CD4-positive, alpha-beta T cell treated with Interleukin-4 for 4 hours (primary cell): ENCODE measurements at regions not wholly inside any gene's neighbourhood (a gene's known extent, or its start where the extent isn't known, plus 50 kb on each side); places are given as distances from the start of the nearest gene placed in this dataset.
"Not testable (repeated sequence)": the region's sequence is repeated elsewhere in the genome, so short reads cannot be mapped to it uniquely, and the experiment has no call there.

Experiments
- DNase-seq: peaks from one replicate; pipeline ENCODE4 v3.0.0-alpha.2; 2020

DNA sequence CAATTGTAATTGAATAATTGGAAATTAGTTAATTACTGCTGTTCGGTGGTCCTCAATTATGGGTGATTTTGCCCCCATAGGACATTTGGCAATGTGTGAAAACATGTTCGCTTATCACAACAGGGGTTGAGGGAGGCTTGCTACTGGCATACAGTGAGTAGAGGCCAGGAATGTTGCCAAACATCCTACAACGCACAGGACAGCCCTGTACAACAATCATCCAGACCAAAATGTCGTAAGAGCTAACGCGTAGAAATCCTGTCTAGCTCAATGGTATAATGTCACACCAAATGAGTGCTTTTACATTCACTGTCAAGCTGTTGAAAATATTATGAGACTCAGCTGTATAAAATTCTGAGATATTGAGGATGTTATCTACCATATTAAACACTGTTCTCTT, 464.4 kb upstream of the TUSC1 start:
- no peak for DNase-seq

DNA sequence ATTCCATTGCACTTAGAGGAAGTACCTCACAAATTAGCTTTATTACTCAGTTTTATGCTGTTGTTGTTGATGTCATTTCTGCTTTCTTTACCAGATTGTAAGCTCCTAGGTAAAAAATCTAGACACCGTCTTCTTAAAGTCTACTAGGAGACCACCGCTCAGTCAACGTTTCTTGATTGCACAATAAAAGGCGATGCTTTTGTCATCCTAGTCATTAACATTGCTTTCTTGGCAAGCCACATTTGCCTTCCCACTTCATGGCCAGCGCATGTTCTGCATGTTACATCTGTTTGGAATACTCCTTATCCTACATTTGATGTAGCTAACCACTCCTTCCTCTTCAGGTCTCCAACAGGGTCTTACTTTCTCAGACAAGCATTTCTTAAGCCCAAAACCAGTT, 464.0 kb upstream of the TUSC1 start:
- DNase-seq: no peak

GRCh38 chr9:26133537-26133936, 455.3 kb upstream of the TUSC1 start:
- DNase-seq: no peak

GRCh38 chr9:26132746-26133312, 454.6 kb upstream of the TUSC1 start:
- no peak for DNase-seq

DNA sequence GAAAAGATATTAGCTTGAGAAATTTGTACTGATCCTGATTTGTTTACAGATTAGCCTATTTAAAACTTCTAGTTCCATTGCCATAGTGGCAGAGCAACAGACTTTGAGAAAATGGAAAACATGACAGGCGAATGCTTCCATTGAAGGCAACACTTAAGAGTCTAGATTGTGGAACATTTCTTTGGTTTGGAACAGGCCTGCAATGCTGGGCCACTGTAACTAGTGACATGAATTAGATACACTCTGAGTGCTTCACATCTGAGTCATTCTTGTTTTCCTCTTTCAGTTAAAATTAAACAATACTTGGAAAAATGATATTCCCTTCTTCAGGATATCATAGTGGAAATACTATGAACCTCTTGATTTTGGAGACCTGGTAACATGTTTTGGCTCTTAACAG, 453.6 kb upstream of the TUSC1 start:
- DNase-seq: no peak

DNA sequence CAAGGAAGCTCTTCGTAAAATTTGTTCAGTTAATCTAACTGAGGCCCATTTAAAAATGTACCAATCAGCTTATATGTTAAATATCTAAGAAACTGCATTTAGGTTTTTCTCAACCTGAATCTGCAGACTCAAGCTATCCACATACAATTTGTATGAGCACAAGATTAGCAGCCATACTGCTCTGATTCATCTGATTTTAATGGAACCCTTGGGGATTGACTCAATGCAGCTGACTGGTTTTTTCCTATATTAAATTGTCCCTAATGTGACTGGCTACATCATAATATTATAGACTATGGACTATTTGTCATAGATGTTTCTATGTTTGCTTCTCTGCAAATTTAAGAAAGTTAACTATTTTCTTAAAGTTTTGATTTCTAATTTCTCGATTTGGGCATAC, 451.0 kb upstream of the TUSC1 start:
- DNase-seq: no peak

DNA sequence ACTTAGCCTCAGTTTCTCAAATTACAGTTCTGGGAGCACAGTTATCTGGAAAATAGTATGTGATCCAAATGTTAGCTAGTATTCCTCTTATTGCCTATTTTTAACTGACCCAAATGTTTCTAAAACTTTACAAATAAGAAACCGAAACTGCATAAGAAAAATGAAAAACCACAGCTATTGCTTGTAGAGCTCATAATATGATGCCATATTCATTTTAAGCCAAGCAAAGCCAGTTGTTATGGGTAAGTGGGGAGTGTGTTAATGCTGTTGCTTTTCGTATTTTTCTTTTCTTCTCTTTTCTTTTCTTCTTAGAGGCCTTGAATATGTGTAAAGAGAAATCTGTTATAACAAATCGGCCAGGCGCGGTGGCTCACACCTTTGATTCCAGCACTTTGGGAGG, 447.4 kb upstream of the TUSC1 start:
- DNase-seq: no peak

DNA sequence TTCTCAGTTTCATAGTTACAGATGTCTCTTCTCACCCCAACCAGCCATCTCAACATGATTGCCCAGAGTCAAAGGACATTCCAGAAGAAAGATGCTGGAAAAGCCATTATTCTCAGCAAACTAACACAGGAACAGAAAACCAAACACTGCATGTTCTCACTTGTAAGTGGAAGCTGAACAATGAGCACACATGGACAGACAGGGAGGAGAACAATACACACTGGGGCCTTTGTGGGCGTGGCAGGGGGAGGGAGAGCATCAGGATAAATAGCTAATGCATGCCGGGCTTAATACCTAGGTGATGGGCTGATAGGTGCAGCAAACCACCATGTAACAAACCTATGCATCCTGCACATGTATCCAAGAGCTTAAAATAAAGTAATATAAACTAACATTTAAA, 437.8 kb upstream of the TUSC1 start:
- not testable (repeated sequence) for DNase-seq

- no peak for DNase-seq
Measured at GRCh38 chr9:26112724-26113123, 434.5 kb upstream of the TUSC1 start.

DNA sequence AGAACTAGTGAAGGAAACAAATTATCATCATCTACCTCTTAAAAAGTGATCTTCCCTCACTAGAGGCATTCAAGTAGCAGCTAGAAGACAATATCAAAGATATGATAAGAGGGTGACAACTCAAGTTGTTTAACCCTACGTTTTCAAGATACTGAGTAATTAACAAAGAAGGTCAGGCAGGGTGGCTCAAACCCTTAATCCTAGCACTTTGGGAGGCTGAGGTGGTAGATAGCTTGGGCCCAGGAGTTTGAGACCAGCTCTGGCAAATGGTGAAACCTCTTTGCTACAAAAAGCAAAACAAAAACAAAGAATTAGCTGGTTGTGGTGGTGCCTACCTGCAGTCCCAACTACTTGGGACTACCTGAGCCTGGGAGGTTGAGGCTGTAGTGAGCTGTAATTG, 408.2 kb upstream of the TUSC1 start:
- DNase-seq: no peak

- no peak for DNase-seq
Measured at GRCh38 chr9:26081847-26082246, 403.6 kb upstream of the TUSC1 start.

DNA sequence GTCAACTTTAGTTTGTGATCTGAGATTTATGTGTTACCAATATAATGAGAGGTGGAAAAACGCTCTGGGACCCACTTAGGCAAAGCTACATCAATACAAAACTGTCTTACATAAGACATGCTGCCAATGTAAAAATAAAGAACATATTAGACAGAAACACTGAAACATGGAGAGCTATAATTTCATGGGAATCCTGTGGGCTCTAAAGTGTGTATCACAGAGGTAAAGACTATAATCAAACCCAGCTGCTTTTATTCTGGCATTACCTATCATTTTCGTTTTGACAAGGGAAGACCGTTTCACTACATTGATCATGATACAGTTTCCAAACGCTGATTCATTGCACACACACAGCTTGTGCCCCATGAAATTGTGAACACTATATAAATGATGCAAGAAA, 400.5 kb upstream of the TUSC1 start:
- no peak for DNase-seq

DNA sequence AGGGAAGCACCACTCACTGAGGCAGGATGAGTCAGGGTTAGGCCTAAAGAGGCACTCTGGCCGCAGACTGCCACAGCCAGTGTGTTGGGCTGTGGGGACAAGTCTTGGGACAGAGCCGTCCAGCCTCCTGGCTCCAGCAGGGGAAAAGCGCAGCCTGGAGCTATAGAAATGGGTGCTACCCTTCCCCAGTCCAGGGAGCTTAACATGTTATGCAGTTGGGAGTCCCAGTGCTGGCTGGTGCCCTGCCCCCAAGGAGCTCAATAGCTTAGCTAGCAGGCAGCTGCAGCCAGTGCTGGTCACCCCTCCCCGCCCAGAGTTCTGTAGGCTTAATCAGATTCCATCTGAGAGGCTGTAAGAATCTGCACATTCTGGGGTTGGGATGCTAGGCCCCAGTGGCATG, 399.6 kb upstream of the TUSC1 start:
- DNase-seq: no peak

- no peak for DNase-seq
Measured at GRCh38 chr9:26067608-26068007, 389.4 kb upstream of the TUSC1 start.

DNA sequence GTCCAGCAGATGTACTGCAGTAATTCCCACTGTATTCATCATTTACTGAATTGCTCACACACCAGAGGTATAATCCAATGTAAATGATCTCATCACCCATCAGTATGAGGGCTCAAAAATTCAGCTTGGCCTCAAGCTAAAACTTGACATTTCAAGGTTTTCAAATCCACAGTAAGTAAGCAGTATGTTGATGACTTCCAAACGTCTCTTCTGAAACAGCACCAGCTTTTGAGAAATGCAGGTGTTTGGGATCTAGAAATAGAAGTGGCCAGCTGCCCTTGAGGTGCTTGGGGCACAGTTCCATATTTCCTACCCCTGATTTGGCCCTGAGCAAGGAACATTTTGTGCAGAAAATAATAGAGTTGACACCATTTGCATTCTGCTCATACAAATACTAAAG, 388.0 kb upstream of the TUSC1 start:
- DNase-seq: no peak

DNA sequence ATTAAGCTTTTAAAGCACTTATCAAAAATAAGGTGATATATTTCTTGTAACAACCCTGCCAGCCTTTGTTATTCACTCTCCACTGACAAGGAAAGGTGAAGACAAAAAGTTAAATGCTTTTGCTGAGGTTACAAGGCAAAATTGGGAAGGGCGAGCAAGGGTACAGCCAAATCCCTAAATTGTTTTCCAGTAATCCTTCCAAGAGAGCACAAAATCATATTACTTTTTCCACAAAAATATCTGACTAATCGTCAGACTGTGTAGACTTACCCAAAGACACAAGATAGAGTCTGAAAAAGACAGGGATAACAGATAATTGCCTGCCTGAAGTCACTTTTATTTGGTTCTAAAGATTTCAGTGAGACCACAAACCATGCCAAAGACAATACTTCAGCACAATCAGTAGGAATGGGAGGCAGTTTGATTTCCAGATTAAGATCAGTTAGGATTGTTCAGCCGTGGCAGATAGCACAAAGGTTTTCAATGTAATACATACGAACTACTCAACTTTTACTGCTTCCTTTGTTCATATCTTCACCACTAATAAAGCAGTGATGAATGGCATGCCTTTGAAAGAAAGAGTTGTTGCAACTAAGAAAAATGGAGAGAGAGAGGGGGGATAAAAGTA, 383.8 kb upstream of the TUSC1 start:
- no peak for DNase-seq

GRCh38 chr9:26058111-26058895, 380.1 kb upstream of the TUSC1 start:
- DNase-seq: no peak

- no peak for DNase-seq
Measured at GRCh38 chr9:26057050-26057449, 378.8 kb upstream of the TUSC1 start.

DNA sequence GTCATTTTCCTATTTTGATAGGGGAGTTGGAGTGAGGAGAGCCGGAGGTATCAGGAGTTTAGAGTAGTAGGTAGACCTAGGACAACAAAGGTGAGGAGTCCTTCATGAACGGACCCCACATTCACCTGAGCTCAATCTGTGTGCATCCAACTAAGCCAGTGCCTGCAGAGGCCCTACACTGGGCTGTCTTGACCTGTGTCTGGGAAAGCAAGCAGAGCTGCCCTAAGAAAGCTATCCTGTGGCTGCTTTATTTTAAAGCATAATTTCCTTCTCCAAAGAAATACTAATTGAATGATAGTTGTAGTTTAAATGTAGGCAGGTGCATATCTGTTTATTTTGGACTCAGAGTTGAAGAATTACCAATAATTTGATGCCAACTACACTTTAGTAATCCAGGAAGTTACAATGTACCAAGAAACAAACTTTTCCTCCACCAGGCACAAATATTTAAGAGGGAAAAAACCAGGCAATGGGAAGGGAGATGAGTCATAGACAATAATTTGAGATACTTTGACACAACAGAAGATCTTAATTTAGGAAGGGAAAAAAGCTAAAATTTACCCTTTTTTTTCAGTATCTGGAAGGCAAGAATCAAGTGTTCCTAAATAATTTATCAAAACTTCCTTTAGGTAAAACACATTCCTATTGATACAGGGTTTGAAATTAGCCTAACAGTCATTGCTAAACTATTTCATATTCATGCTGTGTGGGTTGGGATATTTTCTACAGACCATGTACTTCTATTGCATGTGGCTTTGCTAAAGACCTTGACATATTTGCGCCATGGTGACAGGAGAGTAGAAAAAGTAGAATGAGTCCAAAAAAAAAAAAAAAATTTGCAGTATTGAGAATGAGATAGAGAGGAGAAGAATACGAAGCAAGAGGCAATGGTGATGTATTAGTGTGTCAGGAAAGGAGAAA, 376.6 kb upstream of the TUSC1 start:
- no peak for DNase-seq

- DNase-seq: no peak
Measured at GRCh38 chr9:26053954-26054353, 375.7 kb upstream of the TUSC1 start.

- DNase-seq: no peak
Measured at GRCh38 chr9:26043431-26043830, 365.2 kb upstream of the TUSC1 start.

- DNase-seq: no peak
Measured at GRCh38 chr9:26034786-26035185, 356.5 kb upstream of the TUSC1 start.

- no peak for DNase-seq
Measured at GRCh38 chr9:26033336-26033735, 355.1 kb upstream of the TUSC1 start.
